Mucosa of rectum (tissue), 2 donors: ENCODE measurements at regions not wholly inside any gene's neighbourhood (a gene's known extent, or its start where the extent isn't known, plus 50 kb on each side); places are given as distances from the start of the nearest gene placed in this dataset.
"Not testable (repeated sequence)": the region's sequence is repeated elsewhere in the genome, so short reads cannot be mapped to it uniquely, and the experiment has no call there.

ENCODE experiments used
- H3K27ac ChIP-seq, 2 donors: one replicate each; pipeline ENCODE4 v1.7.0; 2013; ENCODE audit warnings: inconsistent platforms in 2 of 2, low read depth in 2 of 2, low read length in 2 of 2
- H3K27me3 ChIP-seq, 2 donors: one replicate each; pipeline ENCODE4 v1.7.0; 2013; ENCODE audit warnings: low read length in 2 of 2; ENCODE audit not compliant: control insufficient read depth in 2 of 2, insufficient read depth in 2 of 2
- H3K36me3 ChIP-seq, 2 donors: one replicate each; pipeline ENCODE4 v1.7.0; 2013; ENCODE audit warnings: low read length in 2 of 2; ENCODE audit not compliant: control insufficient read depth in 2 of 2, insufficient read depth in 2 of 2
- H3K4me1 ChIP-seq, 2 donors: one replicate each; pipeline ENCODE4 v1.7.0; 2013; ENCODE audit warnings: low read length in 2 of 2, mild to moderate bottlenecking in 1 of 2; ENCODE audit not compliant: control insufficient read depth in 2 of 2, insufficient read depth in 2 of 2
- H3K4me3 ChIP-seq, 2 donors: one replicate each; pipeline ENCODE4 v1.7.0; 2013; ENCODE audit warnings: low read length in 2 of 2
- H3K9ac ChIP-seq, 2 donors: one replicate each; pipeline ENCODE4 v1.7.0; 2013; ENCODE audit warnings: low read length in 2 of 2, low read depth in 1 of 2, mild to moderate bottlenecking in 1 of 2
- H3K9me3 ChIP-seq, 2 donors: one replicate each; pipeline ENCODE4 v1.7.0; 2013; ENCODE audit warnings: low read length in 2 of 2; ENCODE audit not compliant: control insufficient read depth in 2 of 2
- donor health status: healthy.
- donor health status: Normal muscosa, but diverticular disease.

- H3K9ac ChIP-seq = no peak overlapping the region
- H3K4me1 ChIP-seq = no peaks in the 10 kb centered on the region
- H3K27me3 ChIP-seq = no peaks in the 10 kb centered on the region
- H3K4me3 ChIP-seq = no peak overlapping the region
- no peaks in the 10 kb centered on the region for H3K9me3 ChIP-seq
- H3K36me3 ChIP-seq = no peaks in the 10 kb centered on the region
- no peak overlapping the region for H3K27ac ChIP-seq
Measured at GRCh38 chr9:109992293-109992692, 212.3 kb downstream of the PALM2AKAP2 start.

DNA sequence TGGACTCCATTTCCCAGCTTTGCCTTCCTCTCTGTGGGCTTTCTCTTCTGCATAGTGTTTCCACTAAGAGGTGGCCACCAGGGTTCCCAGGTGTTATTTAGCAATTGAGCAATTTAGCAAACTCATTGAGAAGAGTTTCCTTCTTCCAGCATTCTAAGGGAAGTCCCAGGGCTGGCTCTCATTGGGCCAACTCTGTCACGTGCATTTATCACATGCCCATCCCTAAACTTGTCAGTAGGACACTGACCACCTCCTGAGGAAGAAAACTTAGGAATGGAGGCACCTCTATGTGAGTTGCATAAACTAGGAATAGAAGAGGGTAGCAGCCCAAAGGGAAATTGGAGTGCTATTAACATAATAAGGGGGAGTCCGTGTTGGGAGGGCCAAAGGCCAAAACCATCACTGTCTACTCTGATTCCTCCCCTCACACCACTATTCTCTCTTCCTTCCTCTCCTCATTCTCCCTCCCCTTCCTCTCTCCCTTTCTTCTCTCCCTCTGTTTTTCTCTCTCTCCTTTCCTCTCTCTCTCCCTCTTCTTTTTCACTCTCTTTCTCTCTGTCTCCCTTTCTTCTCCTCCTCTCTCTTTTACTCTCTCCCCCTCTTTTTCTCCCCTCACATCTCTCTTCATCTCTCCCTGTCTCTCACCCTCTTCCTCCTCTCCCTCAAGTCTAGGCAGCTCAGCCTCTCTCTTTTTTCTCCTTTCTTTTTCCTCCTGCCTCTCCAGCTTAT, 213.4 kb downstream of the PALM2AKAP2 start:
- Histone ChIP-seq H3K27me3 (no peaks in the 10 kb centered on the region), H3K27ac (no peak overlapping the region), H3K4me3 (no peak overlapping the region), H3K9me3 (no peaks in the 10 kb centered on the region), H3K36me3 (no peaks in the 10 kb centered on the region), H3K9ac (no peak overlapping the region), H3K4me1 (no peaks in the 10 kb centered on the region)

- H3K4me1 ChIP-seq = no peaks in the 10 kb centered on the region
- H3K36me3 ChIP-seq = no peaks in the 10 kb centered on the region
- no peaks in the 10 kb centered on the region for H3K27me3 ChIP-seq
- no peak overlapping the region for H3K27ac ChIP-seq
- no peaks in the 10 kb centered on the region for H3K9me3 ChIP-seq
- H3K9ac ChIP-seq = no peak overlapping the region
- no peak overlapping the region for H3K4me3 ChIP-seq
Measured at GRCh38 chr9:109994141-109994540, 213.8 kb downstream of the C9orf152 start.

GRCh38 chr9:109996936-109997580, 210.9 kb downstream of the C9orf152 start:
- Histone ChIP-seq H3K4me1 (no peaks in the 10 kb centered on the region), H3K9ac (no peak overlapping the region), H3K4me3 (no peak overlapping the region), H3K27me3 (no peaks in the 10 kb centered on the region), H3K9me3 (no peaks in the 10 kb centered on the region), H3K27ac (no peak overlapping the region), H3K36me3 (no peaks in the 10 kb centered on the region)

DNA sequence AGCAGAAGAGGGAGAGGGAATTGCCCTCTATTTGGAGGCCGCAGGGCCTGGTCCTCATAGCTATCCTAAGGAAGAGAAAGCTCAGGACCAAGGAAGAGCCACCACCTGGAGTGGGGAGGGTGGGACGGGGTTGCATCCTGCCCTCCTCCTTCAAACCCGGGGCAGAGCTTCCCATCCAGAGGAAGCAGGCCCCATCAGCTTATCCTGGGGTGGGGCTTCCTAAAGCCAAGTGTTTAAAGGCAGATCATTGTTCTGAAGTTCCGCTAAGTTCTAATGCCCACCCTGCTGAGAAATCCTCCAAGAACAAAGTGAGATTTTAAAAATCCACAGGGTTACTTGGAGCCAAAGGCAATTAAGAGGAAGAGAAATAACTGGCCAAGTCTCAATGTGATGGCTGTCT, 210.3 kb downstream of the C9orf152 start:
- no peak overlapping the region for H3K4me3 ChIP-seq
- no peak overlapping the region for H3K27ac ChIP-seq
- H3K27me3 ChIP-seq = no peaks in the 10 kb centered on the region
- H3K4me1 ChIP-seq = no peaks in the 10 kb centered on the region
- no peaks in the 10 kb centered on the region for H3K36me3 ChIP-seq
- no peak overlapping the region for H3K9ac ChIP-seq
- H3K9me3 ChIP-seq = no peaks in the 10 kb centered on the region

- H3K27ac ChIP-seq, H3K36me3 ChIP-seq, H3K27me3 ChIP-seq, H3K9me3 ChIP-seq, H3K4me3 ChIP-seq, H3K4me1 ChIP-seq, H3K9ac ChIP-seq: not testable (repeated sequence)
Measured at GRCh38 chr9:110005521-110005920, 202.4 kb downstream of the C9orf152 start.

GRCh38 chr9:110006657-110007056, 201.3 kb downstream of the C9orf152 start:
- Histone ChIP-seq H3K27ac (no peak overlapping the region), H3K27me3 (no peaks in the 10 kb centered on the region), H3K9ac (no peak overlapping the region), H3K4me3 (no peak overlapping the region), H3K4me1 (no peaks in the 10 kb centered on the region), H3K36me3 (no peaks in the 10 kb centered on the region), H3K9me3 (no peaks in the 10 kb centered on the region)

DNA sequence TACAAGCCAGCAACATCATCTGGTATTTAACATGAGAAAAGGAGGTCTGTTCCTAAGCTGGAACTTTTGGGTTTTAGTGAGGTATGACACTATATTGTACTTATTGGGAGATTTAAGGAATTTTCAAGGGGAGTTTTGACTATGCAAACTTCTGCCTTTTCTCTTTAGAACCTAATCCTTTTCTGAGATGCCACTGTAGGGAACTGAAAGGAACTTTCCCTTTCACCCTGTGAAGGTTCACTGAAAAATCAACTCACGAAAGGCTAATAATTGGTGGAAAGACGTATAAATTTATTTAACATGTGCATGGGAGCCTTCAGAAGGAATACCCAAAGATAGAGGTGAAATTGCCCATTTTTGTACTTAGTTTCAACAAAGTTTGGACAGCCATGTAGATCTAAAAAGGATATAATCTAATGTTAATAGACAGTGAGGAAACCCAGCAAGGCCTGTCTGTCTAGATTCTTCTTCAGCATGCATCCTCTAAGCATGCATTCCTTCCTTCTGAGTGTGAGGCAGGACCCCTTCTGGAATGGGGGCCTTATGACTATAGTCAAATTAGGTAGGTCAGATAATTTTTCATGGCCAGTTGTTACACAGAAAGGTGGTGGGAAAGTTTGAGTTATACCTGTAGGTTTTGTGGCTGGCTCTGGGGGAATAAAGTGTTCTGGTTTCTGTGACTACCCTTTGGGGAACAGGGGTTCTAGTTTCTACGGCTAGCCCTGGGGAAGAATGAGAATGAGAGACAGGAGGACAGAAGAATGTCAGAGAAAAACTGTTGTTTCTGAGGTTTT, 200.3 kb downstream of the C9orf152 start:
- H3K4me3 ChIP-seq = no peak overlapping the region
- H3K36me3 ChIP-seq = no peaks in the 10 kb centered on the region
- no peaks in the 10 kb centered on the region for H3K4me1 ChIP-seq
- no peaks in the 10 kb centered on the region for H3K9me3 ChIP-seq
- H3K27ac ChIP-seq = no peak overlapping the region
- no peak overlapping the region for H3K9ac ChIP-seq
- H3K27me3 ChIP-seq = no peaks in the 10 kb centered on the region

- Histone ChIP-seq H3K4me3 (no peak overlapping the region), H3K9ac (no peak overlapping the region), H3K27ac (no peak overlapping the region), H3K9me3 (no peaks in the 10 kb centered on the region), H3K27me3 (no peaks in the 10 kb centered on the region), H3K36me3 (no peaks in the 10 kb centered on the region), H3K4me1 (no peaks in the 10 kb centered on the region)
Measured at GRCh38 chr9:110008663-110009062, 199.3 kb downstream of the C9orf152 start.

DNA sequence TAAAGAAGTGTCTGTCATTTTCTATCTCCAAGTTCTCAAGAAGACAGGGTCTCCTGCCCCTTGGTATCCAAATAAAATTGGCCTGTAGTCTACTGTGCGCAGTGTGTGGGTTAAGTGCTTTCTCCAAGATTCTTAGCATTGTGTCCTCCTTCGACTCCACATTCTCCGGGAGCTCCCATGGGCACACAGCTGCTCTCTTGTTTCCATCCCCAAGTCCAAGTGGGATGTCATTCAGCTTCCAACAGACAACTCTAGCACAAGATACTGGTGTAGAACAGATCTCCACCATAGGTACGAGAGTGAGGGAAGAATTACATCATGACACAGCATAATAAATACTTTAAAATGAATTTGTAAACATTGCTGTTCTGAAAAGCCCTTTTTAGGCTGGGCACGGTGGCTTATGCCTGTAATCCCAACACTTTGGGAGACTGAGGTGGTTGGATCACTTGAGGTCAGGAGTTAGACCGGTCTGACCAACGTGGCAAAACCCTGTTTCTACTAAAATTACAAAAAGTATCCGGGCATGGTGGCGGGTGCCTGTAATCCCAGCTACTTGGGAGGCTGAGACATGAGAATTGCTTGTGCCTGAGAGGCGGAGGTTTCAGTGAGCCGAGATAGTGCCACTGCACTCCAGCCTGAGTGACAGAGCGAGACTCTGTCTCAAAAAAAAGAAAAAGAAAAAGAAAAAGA, 196.2 kb downstream of the C9orf152 start:
- no peaks in the 10 kb centered on the region for H3K4me1 ChIP-seq
- H3K9me3 ChIP-seq = no peaks in the 10 kb centered on the region
- H3K27ac ChIP-seq = no peak overlapping the region
- H3K9ac ChIP-seq = no peak overlapping the region
- no peaks in the 10 kb centered on the region for H3K27me3 ChIP-seq
- H3K4me3 ChIP-seq = no peak overlapping the region
- no peaks in the 10 kb centered on the region for H3K36me3 ChIP-seq
